Fibroblast of lung (primary cell): ENCODE measurements at regions not wholly inside any gene's neighbourhood (a gene's known extent, or its start where the extent isn't known, plus 50 kb on each side); places are given as distances from the start of the nearest gene placed in this dataset.

Source experiments
- CTCF ChIP-seq, 2 donors: IDR thresholded peaks in 1 of 2; conservative IDR thresholded peaks in 1 of 2; 1 replicate in 1 of 2; 2 replicates in 1 of 2; pipeline ENCODE4 v1.5.1; 2011 to 2012; ENCODE audit warnings: low read length in 2 of 2, control low read depth in 1 of 2, inconsistent platforms in 1 of 2, low read depth in 1 of 2, mild to moderate bottlenecking in 1 of 2
- EZH2 ChIP-seq: IDR thresholded peaks from 2 replicates; pipeline ENCODE4 v1.5.1; 2012; ENCODE audit warnings: low read length, control low read depth, mild to moderate bottlenecking; ENCODE audit errors: missing control alignments

GRCh38 chr12:27179400-27180214, 64.5 kb upstream of the STK38L start:
- TF ChIP-seq CTCF (conservative IDR thresholded peaks at IDR 0.05 in 1 of 2, IDR thresholded peaks at IDR 0.05 in 1 of 2; ENCODE audit: low read depth in 1 of 2, low read length in 2 of 2) (no peak), EZH2 (no peak)
